IMR-90 (cell line): ENCODE measurements at regions not wholly inside any gene's neighbourhood (a gene's known extent, or its start where the extent isn't known, plus 50 kb on each side); places are given as distances from the start of the nearest gene placed in this dataset.

Experiments used
- ATAC-seq: fragments of 200-7000 bp; cut with Tn5 transposase; 2 replicates; pipeline ENCODE4 v1.9.1; 2020; ENCODE audit warnings: low read depth, mild to moderate bottlenecking, moderate library complexity
- BruUV-seq: library from RNA; stranded (reverse); fragments of 400-500 nt; replicated peaks from 2 replicates; lab custom pipeline; 2021; lab: Mats Ljungman, UMichigan
- CTCF ChIA-PET: fragments of 300-600 bp; formaldehyde crosslinking; extraction: SDS; loops from one replicate; lab custom pipeline; 2021; ENCODE audit warnings: antibody characterized with exemption; lab: Yijun Ruan, JAX
- POLR2A ChIA-PET: fragments of 300-600 bp; sonication (Branson Sonifier 250); formaldehyde crosslinking; loops from one replicate; lab custom pipeline; 2022; ENCODE audit warnings: antibody characterized with exemption; ENCODE audit not compliant: unreplicated experiment; lab: Charles Lee
- DNase-seq: peaks from one replicate; pipeline ENCODE4 v3.0.0; 2013
- H2AFZ ChIP-seq: replicated peaks from 2 replicates; pipeline ENCODE3; 2013; ENCODE audit warnings: low read length, mild to moderate bottlenecking; ENCODE audit not compliant: poor library complexity
- H2AK5ac ChIP-seq: 2 replicates; pipeline ENCODE4 v1.6.1; 2013; ENCODE audit warnings: low read depth, low read length, inconsistent platforms
- H2AK9ac ChIP-seq: replicated peaks from 2 replicates; pipeline ENCODE3; 2013; ENCODE audit warnings: mild to moderate bottlenecking, low read depth, low read length, moderate library complexity; ENCODE audit not compliant: poor library complexity
- H2BK120ac ChIP-seq: 2 replicates; pipeline ENCODE4 v1.6.1; 2013; ENCODE audit warnings: low read depth, low read length, inconsistent platforms
- H2BK15ac ChIP-seq: 3 replicates; pipeline ENCODE4 v1.6.1; 2013; ENCODE audit warnings: low read depth, low read length, inconsistent platforms
- H2BK20ac ChIP-seq: 2 replicates; pipeline ENCODE4 v1.6.1; 2013; ENCODE audit warnings: low read depth, mild to moderate bottlenecking, inconsistent platforms, low read length, moderate library complexity
- H2BK5ac ChIP-seq: 2 replicates; pipeline ENCODE4 v1.6.1; 2013; ENCODE audit warnings: mild to moderate bottlenecking, low read depth, low read length, inconsistent platforms; ENCODE audit not compliant: poor library complexity, severe bottlenecking
- H3K14ac ChIP-seq: replicated peaks from 2 replicates; pipeline ENCODE4 v1.6.1; 2013; ENCODE audit warnings: low read depth, low read length, inconsistent platforms
- H3K18ac ChIP-seq: 2 replicates; pipeline ENCODE4 v1.6.1; 2013; ENCODE audit warnings: low read depth, low read length, control low read depth
- H3K23ac ChIP-seq: 2 replicates; pipeline ENCODE4 v1.6.1; 2013; ENCODE audit warnings: low read depth, low read length, inconsistent platforms
- H3K27ac ChIP-seq: 2 replicates; pipeline ENCODE4 v1.5.1; 2013; ENCODE audit warnings: mild to moderate bottlenecking, control low read depth, low read length; ENCODE audit not compliant: insufficient read depth
- H3K27me3 ChIP-seq: 2 replicates; pipeline ENCODE4 v1.6.1; 2013; ENCODE audit warnings: low read length; ENCODE audit not compliant: control insufficient read depth, insufficient read depth
- H3K36me3 ChIP-seq: 2 replicates; pipeline ENCODE4 v1.6.1; 2013; ENCODE audit warnings: low read length, mixed read lengths; ENCODE audit not compliant: control insufficient read depth, insufficient read depth
- H3K4ac ChIP-seq: 2 replicates; pipeline ENCODE4 v1.6.1; 2013; ENCODE audit warnings: low read depth, low read length, inconsistent platforms
- H3K4me1 ChIP-seq: 2 replicates; pipeline ENCODE4 v1.6.1; 2013; ENCODE audit warnings: low read length, mixed read lengths; ENCODE audit not compliant: control insufficient read depth, insufficient read depth
- H3K4me2 ChIP-seq: 2 replicates; pipeline ENCODE4 v1.6.1; 2013; ENCODE audit warnings: low read depth, mild to moderate bottlenecking, control low read depth, low read length, moderate library complexity
- H3K4me3 ChIP-seq: 2 replicates; pipeline ENCODE4 v1.5.1; 2013; ENCODE audit warnings: low read depth, mild to moderate bottlenecking, control low read depth, low read length, moderate library complexity; ENCODE audit not compliant: insufficient read depth
- H3K56ac ChIP-seq: 2 replicates; pipeline ENCODE4 v1.6.1; 2013; ENCODE audit warnings: low read length, inconsistent platforms; ENCODE audit not compliant: insufficient read depth; ENCODE audit errors: extremely low read depth
- H3K79me1 ChIP-seq, 2 experiments: 2 replicates each; pipeline ENCODE4 v1.6.1; 2013; ENCODE audit warnings: low read length in 2 of 2, inconsistent platforms in 1 of 2, low read depth in 1 of 2
- H3K9ac ChIP-seq: 2 replicates; pipeline ENCODE4 v1.6.1; 2013; ENCODE audit warnings: low read depth, low read length, control low read depth
- H3K9me1 ChIP-seq: 2 replicates; pipeline ENCODE4 v1.6.1; 2013; ENCODE audit warnings: low read length, inconsistent platforms; ENCODE audit not compliant: insufficient read depth
- H3K9me3 ChIP-seq: 2 replicates; pipeline ENCODE4 v1.6.1; 2013; ENCODE audit warnings: low read length; ENCODE audit not compliant: control insufficient read depth, insufficient read depth
- H4K20me1 ChIP-seq: 2 replicates; pipeline ENCODE4 v1.6.1; 2013; ENCODE audit warnings: low read length, inconsistent platforms; ENCODE audit not compliant: insufficient read depth
- H4K5ac ChIP-seq: 2 replicates; pipeline ENCODE4 v1.6.1; 2013; ENCODE audit warnings: mild to moderate bottlenecking, low read depth, low read length, control low read depth
- H4K8ac ChIP-seq, 2 experiments: 2 replicates each; pipeline ENCODE4 v1.6.1; 2013; ENCODE audit warnings: low read depth in 2 of 2, low read length in 2 of 2, control low read depth in 1 of 2, inconsistent platforms in 1 of 2
- H4K91ac ChIP-seq: 2 replicates; pipeline ENCODE4 v1.6.1; 2013; ENCODE audit warnings: low read depth, low read length, inconsistent platforms; ENCODE audit not compliant: insufficient read depth
- BHLHE40 ChIP-seq: fragments of 150-350 bp; IDR thresholded peaks from 2 replicates; pipeline ENCODE4 v1.6.1; 2016; ENCODE audit warnings: mild to moderate bottlenecking, low read depth, low read length
- CEBPB ChIP-seq: IDR thresholded peaks from 2 replicates; pipeline ENCODE4 v1.6.1; 2012; ENCODE audit warnings: low read depth, low read length, improper control_type of control experiment
- CHD1 ChIP-seq: IDR thresholded peaks from 2 replicates; pipeline ENCODE4 v1.6.1; 2012; ENCODE audit warnings: low read depth, low read length, improper control_type of control experiment
- CTCF ChIP-seq: conservative IDR thresholded peaks from 2 replicates; pipeline ENCODE4 v1.5.1; 2012; ENCODE audit warnings: mild to moderate bottlenecking, low read depth, low read length, improper control_type of control experiment
- ELK1 ChIP-seq: fragments of 150-350 bp; IDR thresholded peaks from 2 replicates; pipeline ENCODE4 v1.6.1; 2016; ENCODE audit warnings: low read depth, mild to moderate bottlenecking, low read length, moderate library complexity, borderline replicate concordance
- FOS ChIP-seq: fragments of 150-350 bp; IDR thresholded peaks from 2 replicates; pipeline ENCODE4 v1.6.1; 2016; ENCODE audit warnings: low read depth, low read length
- MAFK ChIP-seq: IDR thresholded peaks from 2 replicates; pipeline ENCODE4 v1.6.1; 2012; ENCODE audit warnings: low read depth, low read length, improper control_type of control experiment
- MAZ ChIP-seq: IDR thresholded peaks from 2 replicates; pipeline ENCODE4 v1.6.1; 2012; ENCODE audit warnings: low read depth, mild to moderate bottlenecking, low read length, improper control_type of control experiment, moderate library complexity, borderline replicate concordance
- MXI1 ChIP-seq: IDR thresholded peaks from 2 replicates; pipeline ENCODE4 v1.6.1; 2012; ENCODE audit warnings: low read depth, mild to moderate bottlenecking, low read length, moderate library complexity, borderline replicate concordance
- NFE2L2 ChIP-seq: fragments of 150-350 bp; IDR thresholded peaks from 2 replicates; pipeline ENCODE4 v1.6.1; 2016; ENCODE audit warnings: low read depth, mild to moderate bottlenecking, low read length
- POLR2A ChIP-seq: IDR thresholded peaks from 2 replicates; pipeline ENCODE4 v1.6.1; 2012; ENCODE audit warnings: mild to moderate bottlenecking, low read depth, low read length
- RAD21 ChIP-seq: IDR thresholded peaks from 2 replicates; pipeline ENCODE4 v1.6.1; 2012; ENCODE audit warnings: low read length, improper control_type of control experiment
- RCOR1 ChIP-seq: IDR thresholded peaks from 2 replicates; pipeline ENCODE4 v1.6.1; 2012; ENCODE audit warnings: mild to moderate bottlenecking, low read length, improper control_type of control experiment; ENCODE audit not compliant: insufficient replicate concordance
- RFX5 ChIP-seq: IDR thresholded peaks from 2 replicates; pipeline ENCODE4 v1.8.0; 2012; ENCODE audit warnings: low read depth, mild to moderate bottlenecking, low read length, moderate library complexity
- SMC3 ChIP-seq: fragments of 150-350 bp; IDR thresholded peaks from 2 replicates; pipeline ENCODE4 v1.6.1; 2016; ENCODE audit warnings: low read depth, mild to moderate bottlenecking, antibody characterized with exemption, low read length, moderate library complexity
- USF2 ChIP-seq: fragments of 150-350 bp; IDR thresholded peaks from 2 replicates; pipeline ENCODE4 v1.6.1; 2017; ENCODE audit warnings: mild to moderate bottlenecking, antibody characterized with exemption, low read length, low read depth
- WGBS, 2 experiments: methylation state at CpG; one replicate each; pipeline versions ENCODE4 v1.1.5 to v1.1.7; 2013; ENCODE audit warnings: missing lambda C conversion rate in 2 of 2; ENCODE audit not compliant: insufficient read length in 1 of 2; ENCODE audit errors: extremely low coverage in 2 of 2; 5-methylcytosine and 5-hydroxymethylcytosine counted together
- dilution Hi-C: fragments of 300-500 bp; cut with HindIII; formaldehyde crosslinking; loops from one replicate; pipeline ENCODE4 v1.14.3; 2018; ENCODE audit warnings: low sequenced_read_pairs; ENCODE audit not compliant: unreplicated experiment
- in situ Hi-C: fragments of 300-500 bp; cut with MboI; formaldehyde crosslinking; loops from 3 replicates; pipeline ENCODE4 v1.14.3; 2019; ENCODE audit warnings: low sequenced_read_pairs, inconsistent platforms, mixed read lengths
- intact Hi-C: fragments of 100-400 bp; cut with micrococcal nuclease; formaldehyde crosslinking; loops from 2 replicates; pipeline ENCODE4 v1.10.0; 2022

- peaks cover 23% of the 10 kb centered on the region for H3K9me1 ChIP-seq
- peaks cover 24% of the 10 kb centered on the region for H3K4me1 ChIP-seq
- H4K5ac ChIP-seq = peak overlapping the region; percentile 14; the same call in 1 of the 2 replicates
- H3K4me3 ChIP-seq = no peak overlapping the region
- 0 out of 2 replicates have a peak overlapping the region, but pooled peaks have one; percentile 5 for H4K91ac ChIP-seq
- no peaks in the 10 kb centered on the region for H3K27me3 ChIP-seq
- peaks cover 3% of the 10 kb centered on the region; the same call in 1 of the 2 replicates for H4K20me1 ChIP-seq
- H3K56ac ChIP-seq = no peak overlapping the region
- no peak overlapping the region for H4K8ac ChIP-seq
- 80% methylated on average over 2 of the region's 3 CpGs; no CpG with 5 or more reads in 1 of the 2 experiments for whole genome bisulfite sequencing, 2 experiments
- peak overlapping the region; percentile 24; the same call in 1 of the 3 replicates for H2BK15ac ChIP-seq
- peak overlapping the region; percentile 44 for H2BK20ac ChIP-seq
- CTCF ChIA-PET = no interaction called here
- no peak overlapping the region for H3K27ac ChIP-seq
- no peak overlapping the region for H3K18ac ChIP-seq
- H2AK5ac ChIP-seq = peak overlapping the region; percentile 7; the same call in 1 of the 2 replicates
- no peak overlapping the region for H2BK5ac ChIP-seq
- BruUV-seq = no TSS peak
- intact Hi-C loops (loop anchor here (1.0 to 10.0 kb wide), 6 partner anchors 66 to 767 kb away; no protein-coding TSS in a partner anchor), in situ Hi-C loops (loop anchor here (5.0 kb wide), 1 partner anchor 220 kb away; no protein-coding TSS in a partner anchor), dilution Hi-C loops (no loop called here)
- H3K9me3 ChIP-seq = no peaks in the 10 kb centered on the region
- no peak for TF ChIP-seq CTCF
- TF ChIP-seq CEBPB = no peak
- TF ChIP-seq RFX5 = no peak
- TF ChIP-seq RCOR1 = no peak
- TF ChIP-seq RAD21 = no peak
- TF ChIP-seq ELK1 = no peak
- TF ChIP-seq CHD1 = no peak
- TF ChIP-seq USF2 = no peak
- TF ChIP-seq MXI1 = no peak
- no peak for TF ChIP-seq NFE2L2
- no peak for TF ChIP-seq MAFK
- TF ChIP-seq BHLHE40 = no peak
- no peak for TF ChIP-seq POLR2A
- no peak for TF ChIP-seq FOS
- TF ChIP-seq SMC3 = no peak
- TF ChIP-seq MAZ = no peak
- H2BK120ac ChIP-seq = peak overlapping the region; percentile 35; the same call in 1 of the 2 replicates
- no peak overlapping the region for H3K9ac ChIP-seq
- ATAC-seq (no peak), DNase-seq (no peak)
- POLR2A ChIA-PET = no interaction called here
- H3K36me3 ChIP-seq = no peaks in the 10 kb centered on the region
- no peak overlapping the region for H3K23ac ChIP-seq
- H3K14ac ChIP-seq = no peak overlapping the region
- peak overlapping the region; percentile 43 for H3K4ac ChIP-seq
- H3K79me1 ChIP-seq = no peaks in the 10 kb centered on the region
- H2AK9ac ChIP-seq = no peak overlapping the region
- H3K4me2 ChIP-seq = no peak overlapping the region
- no peak overlapping the region for H2AFZ ChIP-seq
These were observed 190.1 kb upstream of the C1QTNF7 start for GRCh38 chr4:15237648-15238230.
